Hematopoietic multipotent progenitor cell treated with erythropoietin and hydrocortisone succinate and interleukin-3 and kit ligand, for 8 days (in vitro differentiated cells): ENCODE measurements at regions not wholly inside any gene's neighbourhood (a gene's known extent, or its start where the extent isn't known, plus 50 kb on each side); places are given as distances from the start of the nearest gene placed in this dataset.

ENCODE experiments used
- DNase-seq: peaks from one replicate; pipeline ENCODE4 v3.0.0-alpha.2; 2015

DNA sequence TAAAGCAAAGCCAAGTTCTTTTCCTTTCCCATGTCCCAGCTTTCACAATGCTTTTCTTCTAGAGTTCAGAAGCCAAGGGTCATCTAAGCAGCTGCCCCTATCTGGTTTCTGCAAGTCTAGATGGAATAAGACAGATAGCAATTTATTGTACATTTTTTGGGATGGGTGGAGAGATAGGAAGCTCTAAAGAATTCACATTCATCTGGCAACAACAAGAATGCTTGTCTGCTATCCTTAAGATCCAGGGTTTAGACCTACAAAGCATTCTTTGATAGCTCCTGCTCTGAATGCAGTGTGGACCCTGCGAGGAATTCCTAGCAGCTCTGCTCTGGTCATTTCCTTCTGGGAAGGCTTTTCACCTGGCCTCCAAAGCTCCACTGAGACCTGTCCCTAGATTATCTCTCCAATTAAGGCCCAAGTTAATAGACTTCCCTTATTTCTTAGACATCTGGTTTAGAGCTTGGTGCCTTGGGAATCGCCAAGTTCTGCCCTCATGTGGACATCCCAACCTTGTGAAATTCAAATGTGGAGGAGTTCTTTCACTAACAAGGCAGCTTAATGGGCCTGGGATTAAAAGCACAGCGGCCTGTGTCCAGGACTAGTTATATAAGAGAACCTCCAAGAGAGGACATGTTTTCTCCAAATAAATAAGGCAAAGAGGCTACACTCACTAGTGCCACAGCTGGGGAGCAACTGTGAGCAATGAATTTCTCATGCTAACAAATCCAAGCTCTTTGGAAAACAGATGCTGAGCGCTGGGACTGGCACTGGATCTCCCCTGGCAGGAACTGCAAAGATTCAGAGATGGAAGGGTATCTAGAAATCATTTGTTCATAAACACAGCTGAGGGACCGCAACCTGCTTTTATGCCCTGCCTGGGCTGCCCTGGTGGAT is 384.5 kb upstream of the DDHD1 start:
- DNase-seq, result no peak

DNA sequence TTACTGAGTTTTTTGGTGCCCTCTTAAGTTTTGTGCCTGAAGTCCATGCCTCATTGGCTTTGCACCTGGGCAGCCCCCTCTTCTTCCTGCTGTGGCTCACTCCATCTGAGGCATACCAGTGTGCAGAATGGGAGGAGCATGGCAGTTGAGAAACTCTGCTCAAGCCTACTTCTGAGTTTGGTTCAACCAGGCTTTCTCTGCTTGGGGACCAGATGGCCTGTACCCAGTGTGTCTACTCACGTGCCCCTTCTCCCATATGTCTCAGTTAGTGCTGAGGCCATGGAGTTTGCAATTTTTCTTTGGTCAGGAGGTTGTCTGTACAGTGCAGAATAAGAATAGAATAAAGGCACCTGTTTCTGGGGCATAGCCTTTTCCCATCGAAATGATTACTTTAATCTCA is 383.3 kb upstream of the DDHD1 start:
- DNase-seq, result no peak

GRCh38 chr14:53534841-53535240 is 381.7 kb upstream of the DDHD1 start:
- no peak for DNase-seq

- DNase-seq, result no peak
Observed at GRCh38 chr14:53533384-53533970, 380.4 kb upstream of the DDHD1 start.

- DNase-seq, result no peak
Observed at GRCh38 chr14:53532853-53533252, 379.7 kb upstream of the DDHD1 start.

- DNase-seq, result no peak
Observed at GRCh38 chr14:53531730-53532129, 378.6 kb upstream of the DDHD1 start.

DNA sequence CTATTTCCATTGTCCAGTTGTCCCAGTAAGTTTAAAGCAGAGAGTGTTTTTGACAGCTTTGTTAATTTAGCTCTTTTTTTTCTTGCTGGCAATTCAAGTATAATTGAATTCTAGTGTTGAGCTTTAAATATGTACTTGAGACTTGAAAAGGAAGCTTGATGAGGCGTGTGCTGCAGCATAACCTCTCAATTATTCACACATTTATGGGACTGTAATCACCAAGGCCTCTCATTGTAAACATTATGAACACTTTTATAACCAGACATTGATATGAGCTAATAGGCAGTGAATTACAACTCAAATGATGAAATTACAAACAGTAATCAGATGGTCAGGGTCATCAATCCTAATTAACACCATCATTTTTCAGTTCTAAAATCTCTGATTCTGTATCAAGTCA is 378.0 kb upstream of the DDHD1 start:
- no peak for DNase-seq

DNA sequence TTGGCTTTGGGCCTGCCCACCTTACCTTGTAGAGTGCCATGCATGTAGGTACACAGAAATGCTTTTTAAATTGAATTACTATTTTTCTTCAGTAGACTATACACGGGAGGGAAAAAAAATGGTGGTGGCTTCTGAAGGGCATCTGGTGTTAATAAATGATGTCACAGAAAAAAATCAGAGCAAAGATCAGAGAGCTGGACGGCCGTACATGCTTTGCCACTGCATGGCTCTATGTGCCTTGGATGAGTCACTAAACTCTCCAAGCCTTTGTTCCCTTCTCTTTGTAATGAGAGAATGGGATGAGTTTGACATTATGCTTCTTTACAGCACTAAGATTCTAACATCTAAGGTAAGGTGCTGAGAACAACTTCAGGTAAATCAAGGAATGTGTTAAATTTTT is 376.4 kb upstream of the DDHD1 start:
- no peak for DNase-seq

GRCh38 chr14:53528185-53528671 is 375.1 kb upstream of the DDHD1 start:
- DNase-seq, result no peak

- DNase-seq, result no peak
Observed at GRCh38 chr14:53526200-53526599, 373.1 kb upstream of the DDHD1 start.

GRCh38 chr14:53525608-53526007 is 372.5 kb upstream of the DDHD1 start:
- DNase-seq, result no peak

DNA sequence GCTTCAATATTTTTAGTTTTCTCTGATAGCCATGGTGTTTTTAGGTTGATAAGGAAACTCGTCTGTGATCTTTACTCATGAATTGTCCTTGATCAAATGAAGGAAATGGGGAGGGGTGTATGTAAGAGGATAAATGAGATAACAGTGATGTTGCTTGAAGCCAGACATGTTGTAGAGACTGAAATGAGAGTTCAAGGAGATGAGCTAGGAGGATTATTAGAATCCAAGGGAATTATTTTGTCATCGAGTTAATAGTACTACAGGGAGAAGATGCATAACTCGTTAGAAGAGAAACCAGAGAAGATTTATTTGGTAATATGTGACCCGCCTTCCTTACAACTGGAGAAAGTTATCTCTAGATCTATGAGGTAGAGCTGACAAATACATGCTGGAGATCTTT is 371.3 kb upstream of the DDHD1 start:
- DNase-seq, result no peak

GRCh38 chr14:53523226-53523625 is 370.1 kb upstream of the DDHD1 start:
- DNase-seq, result no peak

DNA sequence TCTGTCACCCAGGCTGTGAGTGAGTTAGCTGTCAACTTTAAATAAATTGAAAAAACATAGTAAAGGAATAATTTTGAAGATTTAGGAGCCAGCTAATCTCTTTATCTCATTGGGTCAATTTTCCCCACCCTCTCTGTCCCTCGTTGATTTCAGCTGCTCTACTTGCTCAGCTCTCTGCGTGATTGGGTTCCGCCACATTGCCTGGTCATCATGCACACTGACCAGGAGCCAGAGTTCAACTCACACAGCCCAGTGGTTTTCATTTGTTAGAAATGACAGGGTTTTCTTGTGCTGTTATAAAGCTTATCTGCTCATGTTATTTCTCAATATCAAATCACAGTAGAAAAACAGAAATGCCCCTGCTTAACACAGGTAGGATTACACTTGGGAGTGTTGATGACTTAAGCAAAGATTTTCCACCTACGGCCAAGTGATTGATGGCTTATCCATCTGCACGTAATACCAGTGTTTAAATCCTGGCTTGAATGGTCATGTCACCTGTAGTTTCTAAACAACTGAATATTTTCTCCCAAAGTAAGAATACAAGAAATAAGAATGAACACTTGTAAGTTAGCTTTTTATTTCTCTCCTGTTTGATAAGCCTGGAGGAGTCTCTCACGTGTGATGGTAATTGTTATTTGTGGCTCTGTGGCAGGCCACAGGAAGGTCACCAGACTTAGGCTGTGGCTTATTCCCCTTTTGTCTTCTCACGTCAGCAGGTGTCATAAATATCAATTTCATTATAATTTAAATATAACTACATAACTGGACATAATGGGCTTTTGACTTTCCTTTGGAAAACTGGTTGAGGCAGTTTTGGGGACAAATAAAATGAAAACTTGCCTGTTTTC is 367.2 kb upstream of the DDHD1 start:
- no peak for DNase-seq

DNA sequence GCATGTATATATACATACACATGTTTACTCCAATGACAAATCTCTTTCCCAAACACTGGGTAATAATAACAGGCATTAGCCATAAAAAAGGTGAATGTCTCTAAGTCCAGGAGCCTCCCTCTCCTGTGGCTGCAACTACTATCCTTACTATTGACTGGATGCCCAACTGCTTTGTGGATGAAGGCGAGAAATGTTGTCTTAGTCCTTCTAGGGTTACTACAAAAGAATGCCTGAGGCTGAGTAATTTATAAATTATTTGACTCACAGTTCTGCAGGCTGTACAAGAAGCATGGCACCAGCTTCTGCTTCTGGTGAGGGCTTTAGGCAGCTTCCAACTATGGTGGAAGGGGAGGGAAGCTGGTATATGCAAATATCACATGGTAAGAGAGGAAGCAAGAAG is 366.0 kb upstream of the DDHD1 start:
- DNase-seq, result no peak

- DNase-seq, result no peak
Observed at GRCh38 chr14:53517270-53517960, 364.3 kb upstream of the DDHD1 start.

DNA sequence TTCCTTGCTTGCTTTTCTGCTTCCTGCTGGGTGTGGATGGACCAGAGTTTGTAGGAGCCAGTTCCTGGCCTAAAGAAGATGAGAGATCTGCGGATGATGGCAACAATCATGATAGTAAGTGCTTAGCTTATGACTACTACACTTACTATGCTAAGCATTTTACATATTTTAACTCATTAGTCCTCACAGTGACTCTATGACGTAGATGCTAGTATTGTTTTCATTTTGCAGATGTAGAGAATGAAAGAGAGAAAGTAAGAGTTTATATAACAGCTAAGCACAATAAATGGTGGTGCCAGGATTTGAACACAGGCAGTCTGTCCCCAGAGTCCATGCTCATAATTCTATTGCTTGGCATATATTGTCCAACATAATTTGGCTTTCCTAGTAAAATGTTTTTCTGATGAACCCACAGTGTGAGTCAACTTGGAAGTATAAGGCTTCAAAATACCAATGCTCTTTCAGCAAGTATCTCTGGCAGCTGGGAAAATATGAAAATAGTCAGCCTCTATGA is 363.2 kb upstream of the DDHD1 start:
- DNase-seq, result no peak

- no peak for DNase-seq
Observed at GRCh38 chr14:53515276-53515675, 362.2 kb upstream of the DDHD1 start.

- DNase-seq, result no peak
Observed at GRCh38 chr14:53514197-53514596, 361.1 kb upstream of the DDHD1 start.

DNA sequence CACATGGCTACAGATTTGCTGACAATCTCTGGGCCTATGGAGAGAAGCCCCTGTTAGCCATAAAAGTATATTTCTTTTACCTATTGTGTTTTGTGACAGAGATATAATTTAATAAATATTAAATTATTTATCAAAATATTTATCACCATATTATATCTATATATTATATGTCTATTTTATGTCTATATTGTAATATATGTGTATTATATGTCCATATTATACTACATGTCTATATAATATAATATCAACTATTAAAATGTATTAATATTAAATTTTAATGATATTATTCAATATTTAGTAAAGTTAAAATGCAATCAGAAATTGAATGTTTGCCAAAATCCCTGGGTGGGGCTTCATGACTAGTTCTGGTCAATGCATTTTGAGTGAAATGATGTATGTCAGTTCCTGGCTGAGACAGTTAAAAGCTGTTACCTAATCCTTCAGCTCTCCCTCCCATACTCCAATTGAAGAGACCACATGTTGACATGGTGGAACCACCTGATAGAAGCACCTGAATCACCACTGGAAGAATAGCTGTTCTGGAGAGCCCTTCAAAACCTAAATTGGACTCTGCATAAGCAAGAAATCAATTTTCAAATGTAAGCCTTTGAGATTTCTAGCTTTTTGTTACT is 357.3 kb upstream of the DDHD1 start:
- DNase-seq, result no peak

- no peak for DNase-seq
Observed at GRCh38 chr14:53509276-53510244, 356.4 kb upstream of the DDHD1 start.
